ENCODE measurements at regions not wholly inside any gene's neighbourhood (a gene's known extent, or its start where the extent isn't known, plus 50 kb on each side); places are given as distances from the start of the nearest gene placed in this dataset.

GRCh38 chr18:46374850-46375249 is 270.7 kb downstream of the HAUS1 start:
- no peak for DNase-seq (ENCODE audit: low read depth in 4 of 4, low spot score in 1 of 4)

GRCh38 chr18:46377557-46377956 is 273.4 kb downstream of the HAUS1 start:
- no peak for DNase-seq (ENCODE audit: low read depth in 4 of 4, low spot score in 1 of 4)

GRCh38 chr18:46378126-46378863 is 274.1 kb downstream of the HAUS1 start:
- no peak for DNase-seq (ENCODE audit: low read depth in 4 of 4, low spot score in 1 of 4)

GRCh38 chr18:46378864-46379207 is 274.7 kb downstream of the HAUS1 start:
- DNase-seq (ENCODE audit: low read depth in 4 of 4, low spot score in 1 of 4) = no peak

- DNase-seq (ENCODE audit: low read depth in 4 of 4, low spot score in 1 of 4) = no peak
These were observed 275.3 kb downstream of the HAUS1 start for GRCh38 chr18:46379323-46379950.

- no peak for DNase-seq (ENCODE audit: low read depth in 4 of 4, low spot score in 1 of 4)
These were observed 271.9 kb downstream of the LOXHD1 start for GRCh38 chr18:46385124-46385523.

GRCh38 chr18:46386788-46387187 is 270.2 kb downstream of the LOXHD1 start:
- DNase-seq (ENCODE audit: low read depth in 4 of 4, low spot score in 1 of 4) = no peak

GRCh38 chr18:46387441-46388131 is 269.4 kb downstream of the LOXHD1 start:
- DNase-seq (ENCODE audit: low read depth in 4 of 4, low spot score in 1 of 4) = no peak

- no peak for DNase-seq (ENCODE audit: low read depth in 4 of 4, low spot score in 1 of 4)
These were observed 268.7 kb downstream of the LOXHD1 start for GRCh38 chr18:46388286-46388685.

- DNase-seq (ENCODE audit: low read depth in 4 of 4, low spot score in 1 of 4) = no peak
These were observed 264.4 kb downstream of the LOXHD1 start for GRCh38 chr18:46392576-46392975.

GRCh38 chr18:46393230-46393629 is 263.8 kb downstream of the LOXHD1 start:
- DNase-seq (ENCODE audit: low read depth in 4 of 4, low spot score in 1 of 4) = no peak

- DNase-seq (ENCODE audit: low read depth in 4 of 4, low spot score in 1 of 4) = no peak
These were observed 263.1 kb downstream of the LOXHD1 start for GRCh38 chr18:46393961-46394360.

GRCh38 chr18:46395795-46396194 is 261.2 kb downstream of the LOXHD1 start:
- no peak for DNase-seq (ENCODE audit: low read depth in 4 of 4, low spot score in 1 of 4)

- no peak for DNase-seq (ENCODE audit: low read depth in 4 of 4, low spot score in 1 of 4)
These were observed 259.8 kb downstream of the LOXHD1 start for GRCh38 chr18:46397174-46397573.

- no peak for DNase-seq (ENCODE audit: low read depth in 4 of 4, low spot score in 1 of 4)
These were observed 259.0 kb downstream of the LOXHD1 start for GRCh38 chr18:46398005-46398404.

- DNase-seq (ENCODE audit: low read depth in 4 of 4, low spot score in 1 of 4) = no peak
These were observed 258.4 kb downstream of the LOXHD1 start for GRCh38 chr18:46398625-46399024.

GRCh38 chr18:46399303-46399702 is 257.7 kb downstream of the LOXHD1 start:
- no peak for DNase-seq (ENCODE audit: low read depth in 4 of 4, low spot score in 1 of 4)

- no peak for DNase-seq (ENCODE audit: low read depth in 4 of 4, low spot score in 1 of 4)
These were observed 256.6 kb downstream of the LOXHD1 start for GRCh38 chr18:46400449-46400848.

- no peak for DNase-seq (ENCODE audit: low read depth in 4 of 4, low spot score in 1 of 4)
These were observed 255.4 kb downstream of the LOXHD1 start for GRCh38 chr18:46401486-46402070.

GRCh38 chr18:46402396-46402795 is 254.6 kb downstream of the LOXHD1 start:
- no peak for DNase-seq (ENCODE audit: low read depth in 4 of 4, low spot score in 1 of 4)

GRCh38 chr18:46402945-46403344 is 254.1 kb downstream of the LOXHD1 start:
- no peak for DNase-seq (ENCODE audit: low read depth in 4 of 4, low spot score in 1 of 4)
